Amygdala (tissue), 56 donors: ENCODE measurements at regions not wholly inside any gene's neighbourhood (a gene's known extent, or its start where the extent isn't known, plus 50 kb on each side); places are given as distances from the start of the nearest gene placed in this dataset.
A peak's percentile ranks its signal among the peaks of the same experiment; 100 is the strongest.
"Not testable (repeated sequence)": the region's sequence is repeated elsewhere in the genome, so short reads cannot be mapped to it uniquely, and the experiment has no call there.

Source experiments
- DNase-seq, 56 donors: peaks; one replicate each; lab custom pipeline; 2025; lab: John Stamatoyannopoulos, UW

DNA sequence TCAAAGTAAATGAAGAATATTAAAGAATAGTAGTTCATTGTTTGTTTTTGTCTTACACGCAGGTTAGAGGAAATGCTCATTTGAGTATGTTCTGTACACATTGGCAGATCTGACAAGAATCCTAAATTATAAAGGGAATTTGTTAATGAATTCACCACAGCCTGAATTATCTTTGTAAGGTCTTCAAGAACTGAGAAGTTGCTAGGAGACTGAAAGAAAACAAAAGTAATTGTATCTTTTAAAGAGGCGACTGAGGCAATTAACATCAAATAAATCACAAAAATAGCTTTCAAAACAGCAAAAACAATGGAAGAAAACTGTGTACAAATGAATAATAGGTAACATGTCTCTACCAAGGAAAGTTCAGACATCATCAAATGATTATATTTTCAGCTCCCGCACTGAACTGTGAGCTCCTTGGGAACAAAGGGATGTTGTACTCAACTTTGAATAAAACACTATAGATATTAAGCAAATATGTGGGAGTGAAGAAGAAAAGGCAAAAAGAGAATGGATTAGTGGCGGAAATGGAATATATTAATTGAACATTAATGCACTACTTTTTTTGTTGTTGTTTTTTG is 51.7 kb upstream of the ATIC start:
- no peak for DNase-seq

GRCh38 chr2:215249501-215249900 is 62.4 kb upstream of the ATIC start:
- no peak for DNase-seq

DNA sequence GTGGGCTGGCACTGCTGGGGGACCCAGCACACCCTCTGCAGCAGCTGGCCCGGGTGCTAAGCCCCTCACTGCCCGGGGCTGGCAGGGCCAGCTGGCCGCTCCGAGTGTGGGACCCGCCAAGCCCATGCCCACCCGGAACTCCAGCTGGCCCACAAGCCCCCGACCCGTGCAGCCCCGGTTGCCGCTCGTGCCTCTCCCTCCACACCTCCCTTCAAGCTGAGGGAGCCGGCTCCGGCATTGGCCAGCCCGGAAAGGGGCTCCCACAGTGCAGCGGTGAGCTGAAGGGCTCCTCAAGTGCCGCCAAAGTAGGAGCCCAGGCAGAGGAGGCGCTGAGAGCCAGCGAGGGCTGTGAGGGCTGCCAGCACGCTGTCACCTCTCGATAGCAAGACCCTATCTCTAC is 65.9 kb upstream of the ATIC start:
- DNase-seq = not testable (repeated sequence)

DNA sequence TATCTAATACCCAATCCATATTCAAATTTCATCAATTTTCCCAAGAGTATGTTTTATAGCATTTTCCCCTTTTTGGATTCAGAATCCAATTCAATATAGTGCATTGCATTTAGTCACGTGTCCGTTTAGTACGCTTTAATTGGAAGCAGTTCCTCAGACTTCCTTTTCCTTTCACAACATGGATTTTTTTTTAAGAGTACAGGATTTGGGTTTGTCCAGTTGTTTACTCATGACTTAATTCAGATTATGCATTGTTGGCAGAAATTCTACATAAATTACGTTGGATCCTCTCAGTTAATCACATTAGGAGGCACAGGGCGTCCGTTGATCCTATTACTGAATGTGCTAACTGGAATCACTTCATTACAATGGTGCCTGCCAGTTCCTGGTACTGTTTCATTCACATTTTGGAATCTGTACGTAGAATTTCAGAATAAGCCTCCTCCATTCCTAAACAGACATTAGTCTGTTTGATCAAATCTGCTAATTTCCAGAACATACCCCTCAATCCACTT is 70.0 kb upstream of the ATIC start:
- peak in 11 of 56 donors; percentile 0 to 56 (median 15) for DNase-seq

- DNase-seq = no peak
These were observed 73.3 kb upstream of the ATIC start for GRCh38 chr2:215238485-215239098.

DNA sequence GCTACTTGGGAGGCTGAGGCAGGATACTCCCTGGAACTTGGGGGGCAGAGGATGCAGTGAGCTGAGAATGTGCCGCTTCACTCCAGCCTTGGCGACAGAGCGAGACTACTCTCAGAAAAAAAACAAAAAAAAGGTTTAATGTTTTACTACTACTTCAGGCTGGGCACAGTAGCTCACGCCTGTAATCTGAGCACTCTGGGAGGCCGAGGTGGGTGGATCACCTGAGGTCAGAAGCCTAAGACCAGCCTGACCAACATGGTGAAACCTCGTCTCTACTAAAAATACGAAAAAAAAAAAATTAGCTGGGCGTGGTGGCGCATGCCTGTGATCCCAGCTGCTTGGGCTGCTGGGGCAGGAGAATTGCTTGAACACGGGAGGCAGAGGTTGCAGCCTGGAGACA is 75.7 kb upstream of the ATIC start:
- DNase-seq = no peak

DNA sequence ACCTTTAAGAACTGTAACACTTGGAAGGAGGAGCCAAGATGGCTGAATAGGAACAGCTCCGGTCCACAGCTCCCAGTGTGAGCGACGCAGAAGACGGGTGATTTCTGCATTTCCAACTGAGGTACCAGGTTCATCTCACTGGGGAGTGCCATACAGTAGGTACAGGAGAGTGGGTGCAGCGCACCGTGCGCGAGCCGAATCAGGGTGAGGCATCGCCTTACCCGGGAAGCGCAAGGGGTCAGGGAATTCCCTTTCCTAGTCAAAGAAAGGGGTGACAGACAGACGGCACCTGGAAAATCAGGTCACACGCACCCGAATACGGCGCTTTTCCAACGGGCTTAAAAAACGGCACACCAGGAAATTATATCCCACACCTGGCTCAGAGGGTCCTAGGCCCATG is 81.8 kb upstream of the ABCA12 start:
- DNase-seq = not testable (repeated sequence)

DNA sequence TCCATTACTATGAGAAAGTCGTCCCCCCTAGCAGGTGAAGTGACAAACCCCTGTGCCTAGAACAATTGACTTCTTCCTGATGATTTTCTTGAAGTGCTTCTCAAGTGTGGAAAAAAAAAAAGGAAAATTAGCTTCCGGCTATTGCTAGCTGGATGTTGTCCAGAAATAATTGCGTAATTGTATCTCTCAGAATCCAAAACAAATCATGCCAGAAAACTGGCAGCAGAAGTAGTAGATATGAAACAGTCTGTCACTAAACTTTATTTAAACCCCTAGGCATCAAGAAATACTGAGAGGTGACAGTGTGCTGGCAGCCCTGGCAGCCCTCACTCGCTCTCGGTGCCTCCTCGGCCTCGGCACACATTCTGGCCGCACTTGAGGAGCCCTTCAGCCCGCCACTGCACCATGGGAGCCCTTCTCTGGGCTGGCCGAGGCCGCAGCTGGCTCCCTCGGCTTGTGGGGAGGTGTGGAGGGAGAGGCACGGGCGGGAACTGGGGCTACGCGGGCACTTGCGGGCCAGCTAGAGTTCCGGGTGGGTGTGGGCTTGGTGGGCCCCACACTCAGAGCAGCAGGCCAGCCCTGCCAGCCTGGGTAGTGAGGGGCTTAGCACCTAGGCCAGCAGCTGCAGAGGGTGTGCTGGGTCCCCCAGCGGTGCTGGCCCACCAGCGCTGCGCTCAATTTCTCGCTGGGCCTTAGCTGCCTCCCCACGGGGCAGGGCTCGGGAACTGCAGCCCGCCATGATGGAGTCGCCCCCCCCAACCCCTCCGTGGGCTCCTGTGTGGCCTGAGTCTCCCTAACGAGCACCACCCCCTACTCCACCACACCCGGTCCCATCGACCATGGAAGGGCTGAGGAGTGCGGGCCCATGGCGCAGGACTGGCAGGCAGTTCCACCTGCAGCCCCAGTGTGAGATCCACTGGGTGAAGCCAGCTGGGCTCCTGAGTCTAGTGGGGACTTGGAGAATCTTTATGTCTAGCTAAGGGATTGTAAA is 80.5 kb upstream of the ABCA12 start:
- DNase-seq = no peak

- DNase-seq = no peak
These were observed 78.4 kb upstream of the ABCA12 start for GRCh38 chr2:215216806-215217205.

GRCh38 chr2:215215637-215216036 is 77.2 kb upstream of the ABCA12 start:
- no peak for DNase-seq

DNA sequence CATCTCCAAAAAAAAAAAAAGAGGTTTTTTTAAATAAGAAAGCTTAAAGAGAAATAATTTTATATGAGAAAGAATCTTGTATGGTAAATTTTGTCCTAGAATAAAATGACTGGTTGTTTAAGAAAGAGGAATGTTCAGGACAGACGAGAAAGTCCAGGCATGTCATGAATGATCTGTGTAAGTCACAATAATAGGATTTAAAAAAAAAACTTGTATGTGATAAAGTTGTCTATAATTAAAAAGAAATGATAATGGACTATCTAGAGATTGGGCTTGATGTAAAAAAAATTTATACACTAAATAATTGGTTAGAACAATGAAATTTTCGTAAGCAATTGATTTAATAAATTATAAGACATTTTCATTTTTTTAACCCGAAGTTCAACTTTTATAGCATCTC is 71.7 kb upstream of the ABCA12 start:
- DNase-seq = no peak

DNA sequence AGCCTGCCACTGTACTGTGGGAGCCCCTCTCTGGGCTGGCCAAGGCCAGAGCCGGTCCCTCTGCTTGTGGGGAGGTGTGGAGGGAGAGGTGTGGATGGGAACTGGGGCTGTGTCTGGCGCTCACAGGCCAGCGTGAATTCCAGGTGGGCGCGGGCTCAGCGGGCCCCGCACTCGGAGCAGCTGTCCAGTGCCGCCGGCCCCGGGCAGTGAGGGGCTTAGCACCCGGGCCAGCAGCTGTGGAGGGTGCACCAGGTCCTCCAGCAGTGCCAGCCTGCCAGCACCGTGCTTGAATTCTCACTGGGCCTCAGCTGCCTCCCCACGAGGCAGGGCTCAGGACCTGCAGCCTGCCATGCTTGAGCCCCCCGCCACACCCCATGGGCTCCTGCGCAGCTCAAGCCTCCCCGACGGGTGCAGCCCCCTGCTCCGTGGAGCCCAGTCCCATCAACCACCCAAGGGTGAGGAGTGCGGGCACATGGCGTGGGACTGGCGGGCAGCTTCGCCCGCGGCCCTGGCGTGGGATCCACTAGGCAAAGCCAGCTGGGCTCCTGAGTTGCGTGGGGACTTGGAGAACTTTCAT is 69.5 kb upstream of the ABCA12 start:
- DNase-seq = no peak

- no peak for DNase-seq
These were observed 68.6 kb upstream of the ABCA12 start for GRCh38 chr2:215207041-215207440.

DNA sequence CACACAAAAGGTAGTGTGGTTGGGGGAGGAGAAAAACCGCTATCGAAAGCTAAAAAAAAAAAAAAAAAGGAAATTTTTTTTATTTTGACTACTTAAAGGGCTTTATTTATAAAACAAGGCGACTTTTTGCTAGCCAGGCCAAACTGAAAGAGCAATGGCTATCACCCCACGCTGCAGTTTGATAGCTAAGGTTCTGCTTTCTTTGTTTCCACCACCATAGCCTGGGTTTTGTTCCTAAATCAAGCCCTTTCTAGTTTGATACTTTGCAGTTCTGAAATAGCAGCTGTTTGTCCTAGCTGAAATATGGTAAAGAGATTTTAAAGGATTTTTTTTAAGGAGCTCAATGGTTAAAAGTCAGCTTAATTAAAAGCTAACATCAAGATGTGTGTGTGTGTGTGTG is 67.4 kb upstream of the ABCA12 start:
- DNase-seq = no peak

DNA sequence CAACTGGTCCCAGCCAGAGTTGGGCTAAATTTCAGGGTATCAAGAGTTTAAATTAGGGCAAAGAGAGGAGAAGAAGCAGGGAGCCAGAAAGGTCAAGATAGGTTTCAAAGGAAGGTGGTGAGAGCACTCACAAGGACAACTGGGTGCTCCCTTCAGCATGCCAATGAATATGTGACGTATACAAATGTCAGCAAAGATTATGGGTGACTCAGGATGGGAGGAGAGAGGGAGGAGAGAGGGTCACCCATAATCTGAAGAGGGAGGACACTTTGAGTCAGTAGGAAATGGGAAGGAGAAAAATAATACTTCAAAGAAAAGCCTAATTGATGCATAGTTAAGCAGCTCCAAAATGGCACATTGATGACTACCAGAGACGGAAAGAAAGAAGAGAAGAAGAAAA is 53.1 kb upstream of the ABCA12 start:
- no peak for DNase-seq

- DNase-seq = no peak
These were observed 52.2 kb upstream of the ABCA12 start for GRCh38 chr2:215190588-215190987.

- no peak for DNase-seq
These were observed 51.0 kb upstream of the ABCA12 start for GRCh38 chr2:215189393-215189792.
